ENCODE measurements at regions not wholly inside any gene's neighbourhood (a gene's known extent, or its start where the extent isn't known, plus 50 kb on each side); places are given as distances from the start of the nearest gene placed in this dataset.
"Not testable (repeated sequence)": the region's sequence is repeated elsewhere in the genome, so short reads cannot be mapped to it uniquely, and the experiment has no call there.

DNA sequence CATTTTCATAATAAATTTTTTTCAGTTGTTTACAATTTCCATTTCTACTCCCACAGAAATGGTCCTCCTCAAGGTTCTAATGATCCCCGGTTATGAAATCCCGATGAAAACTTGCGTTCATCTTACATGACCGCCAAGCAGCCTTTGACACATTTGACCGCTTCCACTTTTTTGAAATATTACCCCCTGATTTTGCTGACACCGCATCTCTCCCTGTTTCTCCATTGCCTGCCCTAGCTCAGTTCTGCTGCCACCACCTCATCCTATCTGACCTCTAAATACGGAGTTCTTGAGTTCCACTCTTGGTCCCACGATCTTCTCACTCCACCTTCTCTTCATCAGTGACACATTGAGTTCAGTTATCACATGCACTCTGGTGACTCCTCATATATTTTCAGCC, 74.1 kb downstream of the SLC35B3 start:
- no peak for DNase-seq (ENCODE audit: insufficient read length, low spot score)
- no peak for FAIRE-seq

DNA sequence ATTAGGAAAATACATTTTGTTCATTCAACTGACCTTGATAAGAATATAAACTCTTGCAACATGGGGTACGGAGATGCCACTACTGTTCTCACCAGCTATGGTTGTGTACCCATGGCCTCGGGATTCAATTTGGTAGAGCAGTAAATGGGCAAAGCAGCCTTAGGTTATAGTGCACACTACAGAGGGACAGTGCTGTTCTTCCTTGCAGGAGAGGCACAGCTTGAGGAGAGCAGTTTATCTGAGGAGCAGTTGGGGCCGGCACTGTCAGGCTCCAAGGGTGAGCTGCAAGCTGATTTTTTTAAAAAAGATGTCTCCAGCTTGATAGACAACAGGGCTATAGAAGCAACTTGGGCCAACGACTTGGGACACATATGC, 82.4 kb downstream of the SLC35B3 start:
- no peak for FAIRE-seq
- no peak for DNase-seq (ENCODE audit: insufficient read length, low spot score)

DNA sequence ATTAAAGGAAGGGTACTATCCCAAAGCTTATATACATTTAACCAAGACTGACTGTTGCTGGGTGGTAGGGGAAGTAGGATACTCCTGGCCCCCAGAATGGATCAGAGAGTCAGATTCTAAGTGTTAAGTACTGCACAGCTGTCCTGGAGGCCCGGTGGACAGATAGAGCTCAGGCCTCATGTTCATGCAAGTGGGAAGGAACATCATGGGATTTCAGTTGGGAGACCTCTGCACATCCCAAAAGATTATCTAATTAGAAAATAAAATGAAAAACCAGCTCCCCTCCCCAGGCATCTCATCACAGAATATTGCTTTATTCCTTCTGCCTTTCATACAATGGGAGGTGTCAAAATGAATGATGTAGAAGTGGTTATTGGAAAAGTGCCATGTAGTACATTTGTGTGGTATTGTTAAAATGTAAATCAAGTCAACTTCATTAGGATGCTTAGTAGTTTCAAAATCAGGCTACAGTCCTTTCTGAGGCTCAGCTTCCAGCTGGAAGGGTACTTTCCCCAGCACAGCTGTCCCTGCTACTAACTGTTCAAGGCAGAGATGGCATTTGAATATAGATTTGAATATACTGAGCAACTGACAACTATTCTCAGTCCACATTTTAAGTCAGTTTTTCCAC, 82.9 kb downstream of the SLC35B3 start:
- FAIRE-seq (no peak), DNase-seq (ENCODE audit: insufficient read length, low spot score) (no peak)

DNA sequence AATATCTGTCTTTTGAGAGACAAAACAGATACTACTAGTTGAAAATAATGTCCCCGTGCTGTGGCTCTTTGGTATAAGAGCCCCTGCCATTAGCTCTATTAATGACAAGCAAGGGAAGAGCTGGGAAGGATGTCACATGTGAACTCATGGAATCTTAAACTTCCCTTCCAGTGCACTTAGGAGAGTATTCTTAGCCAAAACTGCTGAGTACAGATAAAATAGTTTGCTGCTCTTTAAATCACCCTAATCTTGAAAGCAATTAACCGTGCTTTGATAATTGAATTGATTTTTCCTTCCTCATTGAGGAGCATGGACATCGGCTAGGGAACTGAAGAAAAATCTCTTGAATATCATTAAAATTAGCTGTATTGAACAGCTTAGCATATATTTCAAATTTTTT, 91.7 kb downstream of the SLC35B3 start:
- FAIRE-seq, result no peak
- no peak for DNase-seq (ENCODE audit: insufficient read length, low spot score)

DNA sequence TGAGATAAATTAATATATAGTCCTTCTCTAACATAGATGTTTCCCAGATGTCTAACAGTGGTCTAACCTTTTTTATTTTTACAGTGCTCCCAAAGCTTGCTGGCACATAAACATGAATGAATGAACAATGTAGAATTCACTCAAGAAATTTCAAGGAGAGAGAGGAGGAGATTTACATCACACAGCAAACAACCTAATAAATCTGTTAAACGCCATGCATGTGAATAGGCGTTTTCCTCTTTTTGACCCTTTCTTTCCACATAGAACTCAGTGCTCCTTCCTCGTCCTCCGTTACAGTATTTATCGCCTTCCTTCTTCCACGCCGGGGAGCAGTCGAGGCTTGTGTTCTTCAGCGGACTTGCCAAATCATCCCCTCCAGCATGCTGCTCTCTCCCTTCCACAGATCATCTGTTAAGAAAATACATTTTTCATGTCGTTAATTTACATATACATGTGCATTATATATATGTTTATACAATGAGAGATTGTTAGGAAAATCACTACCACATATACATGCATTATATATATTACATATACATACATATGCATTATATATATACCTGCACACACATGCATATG, 93.0 kb downstream of the SLC35B3 start:
- no peak for DNase-seq (ENCODE audit: insufficient read length, low spot score)
- no peak for FAIRE-seq

DNA sequence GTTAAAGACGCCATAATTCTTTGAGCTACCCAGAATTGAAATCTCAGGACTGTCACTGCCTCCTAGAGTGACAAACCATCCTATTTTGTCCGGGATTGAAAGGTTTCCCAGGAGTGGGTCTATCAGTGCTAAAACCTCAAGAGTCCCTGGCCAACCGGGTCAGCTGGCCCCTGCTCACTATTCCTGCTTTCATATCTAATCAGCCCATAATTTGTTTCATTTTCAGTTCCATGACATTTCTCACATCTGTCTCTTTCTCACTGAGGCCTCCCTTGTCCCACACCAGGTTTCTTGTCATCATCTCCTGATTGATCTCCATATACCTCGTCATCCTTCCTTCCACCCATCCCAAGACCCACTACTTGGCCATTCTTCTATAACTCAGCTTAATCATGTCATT, 98.2 kb downstream of the SLC35B3 start:
- FAIRE-seq, result no peak
- no peak for DNase-seq (ENCODE audit: insufficient read length, low spot score)

DNA sequence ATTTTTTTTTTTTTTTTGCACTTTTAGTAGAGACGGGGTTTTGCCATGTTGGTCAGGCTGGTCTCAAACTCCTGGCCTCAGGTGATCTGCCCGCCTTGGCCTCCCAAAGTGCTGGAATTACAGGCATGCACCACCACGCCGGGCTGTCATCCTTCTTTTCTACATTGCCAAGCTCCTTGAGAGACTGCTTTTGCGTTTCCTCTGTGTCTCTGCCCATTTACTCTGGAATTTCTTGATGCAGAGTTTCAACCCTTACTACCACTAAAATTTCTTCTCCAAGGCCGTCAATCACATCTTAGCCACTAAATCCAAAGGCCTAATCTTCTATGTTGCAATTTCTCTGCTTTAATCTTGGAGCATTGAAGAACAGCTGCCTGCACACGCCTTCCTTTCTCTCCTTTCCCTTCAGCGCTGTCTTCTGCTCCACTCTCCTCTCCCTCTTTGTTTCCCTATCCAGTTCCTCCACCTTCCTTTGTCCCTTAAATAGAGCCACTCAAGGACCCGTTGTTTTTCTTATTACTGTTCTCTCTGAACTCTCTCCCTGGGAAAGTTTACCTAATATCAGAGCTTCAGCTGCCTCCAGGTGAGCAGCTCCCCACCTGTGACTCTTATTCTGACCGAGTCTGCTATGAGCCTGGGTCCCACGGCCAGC, 98.8 kb downstream of the SLC35B3 start:
- FAIRE-seq, result no peak
- no peak for DNase-seq (ENCODE audit: insufficient read length, low spot score)

DNA sequence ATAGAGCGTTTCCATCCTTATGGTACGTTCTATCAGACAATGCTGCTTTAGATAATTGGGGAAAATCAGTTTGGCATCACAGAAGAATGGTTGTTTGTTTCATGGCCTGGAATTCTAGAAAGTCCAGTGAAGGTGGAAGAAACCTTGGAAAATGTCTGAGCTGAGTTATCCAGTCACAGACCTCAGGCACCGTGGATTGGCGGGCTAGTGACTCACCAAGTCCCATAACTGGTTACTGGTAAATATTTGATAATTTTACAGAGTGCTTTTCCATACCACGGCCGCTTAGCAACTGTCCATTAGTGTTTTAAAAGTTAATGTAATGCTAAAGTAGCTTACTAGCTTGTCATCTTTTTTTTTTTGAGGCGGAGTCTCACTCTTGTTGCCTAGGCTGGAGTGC, 99.4 kb downstream of the SLC35B3 start:
- no peak for DNase-seq (ENCODE audit: insufficient read length, low spot score)
- no peak for FAIRE-seq

DNA sequence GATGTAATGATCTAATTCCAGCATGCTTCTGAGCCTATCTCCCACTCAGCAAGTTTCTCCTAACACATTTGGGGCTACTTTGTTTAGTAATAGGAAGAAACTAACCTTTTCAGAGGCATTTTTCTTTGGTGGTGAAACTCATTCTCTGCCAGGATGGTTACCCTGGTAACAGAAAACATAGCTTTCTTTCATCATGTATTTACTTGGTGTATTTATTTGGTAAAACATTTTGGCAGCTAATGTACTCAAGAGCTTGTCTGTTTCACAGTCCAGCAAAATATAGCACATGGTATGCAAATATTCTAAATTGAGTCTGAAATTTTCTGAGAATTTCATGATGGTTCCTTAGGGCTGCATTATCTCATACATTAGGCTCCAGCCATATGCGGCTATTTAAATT, 100.0 kb downstream of the SLC35B3 start:
- no peak for FAIRE-seq

DNA sequence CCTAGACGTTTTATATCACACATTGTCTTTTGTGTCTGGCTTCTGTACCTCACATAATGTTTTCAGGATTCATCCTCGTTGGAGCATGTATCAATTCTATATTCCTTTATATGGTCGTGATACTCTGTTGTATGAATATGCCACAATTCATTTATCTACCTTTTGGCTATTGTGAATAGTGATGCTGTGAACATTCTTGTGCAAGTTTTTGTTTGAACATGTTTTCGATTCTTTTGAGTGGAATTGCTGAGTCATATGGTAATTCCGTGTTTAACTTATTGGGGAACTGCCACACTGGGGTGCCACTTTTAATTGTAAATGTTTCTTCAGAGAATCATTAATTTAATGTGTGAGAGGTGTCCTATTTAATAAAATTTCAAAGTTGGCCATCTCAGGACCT, 101.2 kb downstream of the SLC35B3 start:
- no peak for DNase-seq (ENCODE audit: insufficient read length, low spot score)
- no peak for FAIRE-seq

More for the DNA sequence above, 100.0 kb downstream of the SLC35B3 start:
- DNase-seq (ENCODE audit: insufficient read length, low spot score), result no peak

DNA sequence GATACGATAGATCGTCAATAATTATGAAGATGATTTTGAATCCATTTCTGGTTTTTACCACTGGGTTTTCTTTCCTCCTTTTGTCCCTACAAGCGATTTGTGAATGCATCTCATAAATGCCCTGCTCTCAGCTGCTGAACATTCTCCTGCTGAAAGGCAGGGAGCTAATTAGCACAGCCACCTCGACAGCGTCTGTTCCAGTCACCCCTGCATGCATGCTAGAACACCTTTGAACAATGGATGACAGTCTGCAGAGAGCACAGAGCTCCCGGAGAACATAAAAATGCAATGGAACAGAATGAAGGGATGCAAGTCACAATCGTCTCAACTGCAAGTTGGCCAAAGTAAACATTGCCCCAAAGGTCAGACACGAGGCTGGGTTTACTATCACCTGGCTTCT, 105.8 kb downstream of the SLC35B3 start:
- FAIRE-seq, result no peak
- DNase-seq (ENCODE audit: insufficient read length, low spot score), result no peak

DNA sequence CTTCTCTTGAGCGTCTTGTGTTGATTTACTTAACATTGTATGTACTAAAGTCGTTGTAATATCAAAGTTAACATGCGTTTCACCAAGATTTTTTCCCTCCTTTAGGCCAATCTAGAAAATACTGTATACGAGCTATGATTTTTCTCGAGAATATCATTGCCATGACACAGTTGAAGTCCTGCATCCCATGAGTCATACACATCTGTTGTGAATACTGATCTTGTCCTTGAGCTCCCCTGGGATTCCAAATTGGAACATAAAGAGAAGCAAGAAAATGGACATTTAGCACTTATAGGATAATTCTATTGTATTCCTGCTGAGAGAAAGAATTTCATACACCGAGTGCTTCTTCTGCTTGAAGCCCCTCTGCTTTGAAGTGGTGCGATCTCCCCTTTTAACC, 109.6 kb downstream of the SLC35B3 start:
- DNase-seq (ENCODE audit: insufficient read length, low spot score), result no peak
- FAIRE-seq, result no peak

DNA sequence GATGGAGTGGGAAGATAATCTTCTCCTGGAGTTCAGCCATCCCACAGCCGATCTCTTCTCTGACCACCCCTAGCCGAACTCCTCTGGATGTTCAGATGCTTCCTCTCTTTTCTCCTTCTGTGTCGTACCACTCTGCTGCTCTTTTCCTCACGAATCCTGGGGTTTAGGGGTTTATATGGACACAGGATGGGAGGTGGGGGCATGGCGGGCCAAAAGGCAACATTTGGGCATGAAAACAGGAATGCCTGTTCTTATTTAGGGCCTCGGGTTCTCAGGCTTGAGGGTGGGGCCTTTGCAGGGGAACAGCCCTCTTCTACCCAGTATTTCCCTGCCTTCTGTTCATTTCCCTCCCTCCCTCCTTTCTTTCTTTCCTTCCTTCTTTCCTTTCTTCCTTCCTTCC, 112.7 kb downstream of the SLC35B3 start:
- no peak for FAIRE-seq
- DNase-seq (ENCODE audit: insufficient read length, low spot score), result no peak

DNA sequence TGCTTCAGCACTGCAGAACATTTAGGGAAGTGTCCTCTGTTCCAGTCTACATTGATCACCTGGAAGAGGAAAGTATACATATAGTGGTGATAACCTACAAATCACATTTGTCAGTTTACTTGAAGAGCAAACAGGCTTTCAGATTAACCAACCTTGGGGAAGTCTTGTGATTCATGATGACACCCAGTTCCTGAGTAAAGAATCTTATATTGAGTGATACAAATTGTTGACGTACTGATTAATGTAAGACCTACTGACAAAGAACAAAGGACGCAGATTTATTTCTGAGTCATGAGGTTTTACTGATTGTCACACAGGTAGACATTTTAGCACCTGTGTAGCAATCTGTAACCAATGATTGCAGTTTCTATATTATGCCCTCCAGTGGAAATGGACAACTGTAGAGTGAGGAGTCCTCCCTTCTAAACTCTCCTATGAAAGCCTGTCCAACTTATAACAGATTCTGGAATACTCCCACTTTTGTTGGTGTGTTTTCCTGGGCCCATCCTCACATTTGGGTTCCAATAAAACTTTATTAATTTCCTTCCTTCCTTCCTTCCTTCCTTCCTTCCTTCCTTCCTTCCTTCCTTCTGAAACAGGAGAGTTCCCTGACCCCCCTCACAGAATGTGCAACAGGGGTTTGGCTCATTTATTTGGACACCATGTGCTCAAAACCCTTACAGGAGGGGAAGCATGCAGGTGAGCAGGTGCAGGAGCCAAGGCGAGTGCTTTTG, 113.5 kb downstream of the SLC35B3 start:
- DNase-seq (ENCODE audit: insufficient read length, low spot score) (no peak), FAIRE-seq (no peak)

DNA sequence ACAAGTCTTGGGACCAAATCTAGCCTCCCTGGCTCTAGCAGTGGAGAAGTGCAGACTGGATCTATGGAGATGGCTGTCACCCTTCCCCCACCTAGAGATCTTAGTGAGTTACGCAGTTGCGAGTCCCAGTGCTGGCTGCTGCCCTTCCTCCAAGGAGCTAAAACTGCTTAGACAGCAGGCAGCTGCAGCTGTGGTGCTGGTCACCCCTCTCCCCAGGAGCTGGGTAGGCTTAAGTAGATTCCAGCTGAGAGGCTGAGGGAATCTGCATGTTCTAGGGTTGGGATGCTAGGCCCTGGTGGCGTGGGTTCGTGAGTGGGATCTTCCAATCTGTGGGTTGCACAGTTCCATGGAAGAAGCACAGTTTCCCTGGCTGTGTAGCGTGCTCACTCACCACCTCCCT, 120.2 kb downstream of the SLC35B3 start:
- DNase-seq (ENCODE audit: insufficient read length, low spot score) (no peak), FAIRE-seq (no peak)

DNA sequence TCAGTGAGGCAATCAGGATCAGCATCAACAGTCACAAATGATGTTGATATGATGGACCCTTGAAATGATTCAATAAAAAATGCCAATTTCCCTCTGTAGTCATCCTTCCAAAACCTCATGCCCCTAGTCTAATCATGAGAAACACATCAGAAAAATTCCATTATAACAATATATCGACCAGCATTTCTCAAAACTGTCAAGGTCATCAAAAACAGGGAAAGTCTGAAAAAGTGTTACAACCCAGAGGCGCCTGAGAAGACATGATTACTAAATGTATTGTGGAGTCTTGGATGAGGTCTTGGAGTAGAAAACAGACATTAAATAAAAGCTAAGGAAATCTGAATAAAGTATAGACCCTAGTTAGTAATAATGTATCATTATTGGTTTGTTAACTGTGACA, 133.8 kb downstream of the SLC35B3 start:
- no peak for FAIRE-seq
- no peak for DNase-seq (ENCODE audit: insufficient read length, low spot score)

DNA sequence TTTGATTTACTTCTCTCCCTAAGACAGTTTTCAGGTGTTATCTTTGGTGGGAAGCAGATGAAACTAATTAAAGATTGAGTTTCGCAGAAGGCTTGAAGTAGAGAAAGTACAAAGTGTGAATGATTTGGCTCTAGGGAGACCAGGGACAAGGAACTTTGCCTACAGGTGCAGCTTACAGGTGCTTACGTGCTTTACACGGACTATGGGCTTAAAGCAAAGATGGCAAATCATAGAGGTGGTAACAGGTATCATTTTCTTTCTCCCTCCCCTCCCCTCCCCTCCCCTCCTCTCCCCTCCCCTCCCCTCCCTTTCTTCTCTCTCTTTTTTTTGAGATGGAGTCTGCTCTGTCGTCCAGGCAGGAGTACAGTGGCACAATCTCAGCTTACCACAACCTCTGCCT, 136.3 kb downstream of the SLC35B3 start:
- FAIRE-seq (no peak), DNase-seq (ENCODE audit: insufficient read length, low spot score) (no peak)

DNA sequence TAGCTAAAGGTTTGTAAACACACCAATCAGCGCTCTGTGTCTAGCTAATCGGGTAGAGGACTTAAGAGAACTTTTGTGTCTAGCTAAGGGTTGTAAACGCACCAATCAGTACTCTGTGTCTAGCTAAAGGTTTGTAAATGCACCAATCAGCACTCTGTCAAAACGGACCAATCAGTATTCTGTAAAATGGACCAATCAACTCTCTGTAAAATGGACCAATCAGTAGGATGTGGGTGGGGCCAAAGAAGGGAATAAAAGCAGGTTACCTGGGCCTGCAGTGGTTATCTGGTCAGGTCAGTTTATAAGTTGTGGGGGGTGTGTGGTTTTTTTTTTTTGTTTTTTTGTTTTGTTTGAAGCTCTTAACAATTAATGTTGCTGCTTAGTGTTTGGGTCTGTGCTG, 152.4 kb downstream of the SLC35B3 start:
- FAIRE-seq; DNase-seq (ENCODE audit: insufficient read length, low spot score): not testable (repeated sequence)

DNA sequence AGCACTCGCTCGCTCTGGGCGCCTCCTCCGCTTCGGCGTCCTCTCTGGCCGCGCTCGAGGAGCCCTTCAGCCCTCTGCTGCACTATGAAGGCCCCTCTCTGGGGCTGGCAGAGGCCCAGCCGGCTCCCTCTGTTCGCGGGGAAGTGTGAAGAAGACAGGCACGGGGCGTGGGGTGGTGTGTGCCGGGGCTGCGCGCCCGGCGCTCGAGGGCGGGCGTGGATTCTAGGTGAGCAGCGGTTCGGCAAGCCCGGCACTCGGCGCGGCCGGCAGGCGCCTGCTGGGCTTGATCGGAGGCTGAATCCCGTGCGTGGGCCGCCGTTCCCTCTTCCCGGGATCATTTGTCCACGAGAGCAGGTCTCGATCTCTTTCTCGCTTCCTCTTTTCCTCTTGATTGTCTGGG, 153.0 kb downstream of the SLC35B3 start:
- DNase-seq (ENCODE audit: insufficient read length, low spot score), result no peak
- no peak for FAIRE-seq

DNA sequence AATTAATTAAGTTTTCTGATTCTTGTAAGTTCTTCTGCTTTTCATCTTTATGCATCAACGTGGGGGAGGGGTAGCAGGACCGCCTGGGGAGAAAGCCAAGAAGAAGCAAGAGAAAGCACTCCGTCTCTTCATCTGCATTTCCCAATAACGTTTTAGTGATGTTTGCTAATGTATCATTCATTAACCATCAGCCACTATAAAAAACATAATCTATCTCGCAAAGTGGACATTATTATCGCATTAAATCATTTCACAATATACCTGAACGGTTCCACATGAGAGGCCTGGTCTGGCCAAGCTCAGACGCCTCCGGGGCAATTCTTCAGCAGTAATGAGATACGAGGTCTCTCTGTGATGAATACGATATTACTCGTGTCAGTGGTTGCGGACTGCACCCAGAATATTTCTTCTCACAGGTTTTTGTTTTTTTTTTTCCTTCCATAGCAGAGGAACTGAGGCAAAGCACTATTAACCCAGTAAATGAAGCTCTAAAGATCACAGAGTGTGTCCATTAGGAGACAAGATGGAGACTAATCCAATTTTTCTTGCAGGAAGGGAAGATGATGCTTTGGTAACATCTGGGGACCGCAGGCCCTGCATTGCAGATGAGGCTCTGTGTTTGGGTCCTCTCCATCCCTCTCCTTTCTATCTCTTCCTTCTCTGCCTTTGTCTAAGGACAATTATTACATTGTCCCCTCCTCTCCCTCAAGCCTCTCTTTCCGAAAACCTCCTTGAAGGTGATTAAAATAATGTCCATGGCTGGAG, 156.1 kb downstream of the SLC35B3 start:
- FAIRE-seq (no peak), DNase-seq (ENCODE audit: insufficient read length, low spot score) (no peak)

DNA sequence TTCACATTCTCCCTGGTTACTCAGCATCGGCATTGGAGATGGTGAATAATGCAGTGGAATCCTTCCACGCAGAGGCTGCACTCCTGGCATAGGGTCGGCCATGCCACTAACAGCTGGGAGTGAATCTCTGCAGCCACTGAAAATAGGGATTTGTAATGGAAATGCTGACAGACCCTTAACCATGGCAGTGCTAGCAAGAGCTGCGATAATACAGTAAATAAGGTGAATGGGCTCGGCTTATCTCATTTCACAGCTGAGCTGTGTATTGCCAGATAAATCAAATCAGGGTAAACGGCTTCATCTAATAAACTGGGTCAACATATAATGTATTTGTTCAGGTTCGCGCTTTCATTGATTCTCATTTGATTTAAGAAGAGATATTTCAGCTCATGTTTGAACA, 156.8 kb downstream of the SLC35B3 start:
- DNase-seq (ENCODE audit: insufficient read length, low spot score) (no peak), FAIRE-seq (no peak)

All from GM19239 (cell line).